ENCODE measurements at regions not wholly inside any gene's neighbourhood (a gene's known extent, or its start where the extent isn't known, plus 50 kb on each side); places are given as distances from the start of the nearest gene placed in this dataset.

- no peak for FAIRE-seq
Observed at GRCh38 chr11:42054351-42054900, 595.0 kb upstream of the LRRC4C start.

DNA sequence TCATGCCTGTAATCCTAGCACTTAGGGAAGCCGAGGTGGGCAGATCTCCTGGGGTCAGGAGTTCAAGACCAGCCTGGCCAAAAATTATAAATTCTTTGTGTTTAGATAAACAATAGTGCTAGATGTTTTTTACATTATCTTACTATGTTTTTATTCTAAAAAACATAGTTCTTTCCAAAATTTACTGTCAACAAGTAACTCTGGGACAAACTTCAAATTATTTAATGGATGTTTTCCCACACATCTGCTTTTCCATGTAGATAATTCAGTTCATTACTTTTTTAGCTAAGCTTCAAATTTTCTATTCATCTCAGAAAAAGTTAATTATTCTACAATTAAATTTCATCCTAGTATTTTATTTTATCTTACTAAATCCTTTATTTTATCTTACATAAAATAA is 596.2 kb upstream of the LRRC4C start:
- FAIRE-seq: no peak

DNA sequence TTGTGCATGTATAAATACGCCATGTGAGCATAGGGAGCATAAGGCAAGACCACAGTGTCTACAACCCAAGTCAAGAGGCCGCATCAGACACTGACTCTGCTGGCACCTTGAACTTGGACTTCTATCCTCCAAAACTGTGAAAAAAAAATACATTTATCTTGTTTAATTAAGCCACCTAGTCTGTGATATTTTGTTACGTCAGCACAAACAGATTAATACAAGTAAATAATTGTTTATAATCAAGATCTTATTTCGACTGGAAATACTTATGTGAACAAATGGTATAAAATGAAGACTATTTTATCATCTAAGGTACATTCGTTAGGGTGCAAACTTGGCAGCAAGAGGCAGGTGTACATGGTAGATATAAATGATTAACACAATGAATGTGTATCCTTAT is 599.3 kb upstream of the LRRC4C start:
- FAIRE-seq: no peak

DNA sequence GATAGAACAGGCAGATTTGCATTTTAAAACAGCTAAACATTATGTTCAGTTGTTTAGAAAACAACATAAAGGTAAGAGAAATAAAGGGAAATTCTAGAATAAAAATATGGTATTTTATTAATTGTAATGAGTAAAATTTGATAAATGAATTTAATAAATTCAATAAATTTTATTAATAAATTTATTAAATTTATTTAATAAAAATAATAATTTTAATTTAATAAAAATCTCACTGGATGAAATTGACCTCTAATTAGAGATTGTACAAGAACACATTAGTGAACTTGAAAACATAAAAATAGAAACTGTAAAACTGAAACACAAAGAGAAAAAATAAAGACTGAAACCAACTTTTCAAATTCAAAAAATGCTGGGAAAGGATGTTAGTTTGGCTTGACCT is 605.7 kb upstream of the LRRC4C start:
- peak; percentile 58 for FAIRE-seq

DNA sequence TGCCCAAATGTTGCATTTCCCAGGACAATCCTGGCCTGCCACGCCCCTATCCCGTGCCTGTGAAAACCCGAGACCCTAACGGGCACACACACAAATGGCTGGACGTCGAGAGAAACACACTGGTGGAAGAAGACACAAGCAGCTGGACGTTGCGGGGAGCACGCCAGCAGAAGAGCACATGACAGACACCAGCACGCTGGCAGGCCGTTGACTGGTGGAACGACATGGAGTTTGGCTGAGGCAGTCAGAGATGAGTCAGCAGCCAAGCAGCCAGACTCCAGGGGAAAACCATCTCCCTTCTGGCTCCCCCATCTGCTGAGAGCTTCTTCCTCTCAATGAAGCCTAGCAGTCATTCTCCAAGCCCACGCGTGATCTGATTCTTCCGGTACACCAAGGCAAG is 606.7 kb upstream of the LRRC4C start:
- FAIRE-seq: no peak

DNA sequence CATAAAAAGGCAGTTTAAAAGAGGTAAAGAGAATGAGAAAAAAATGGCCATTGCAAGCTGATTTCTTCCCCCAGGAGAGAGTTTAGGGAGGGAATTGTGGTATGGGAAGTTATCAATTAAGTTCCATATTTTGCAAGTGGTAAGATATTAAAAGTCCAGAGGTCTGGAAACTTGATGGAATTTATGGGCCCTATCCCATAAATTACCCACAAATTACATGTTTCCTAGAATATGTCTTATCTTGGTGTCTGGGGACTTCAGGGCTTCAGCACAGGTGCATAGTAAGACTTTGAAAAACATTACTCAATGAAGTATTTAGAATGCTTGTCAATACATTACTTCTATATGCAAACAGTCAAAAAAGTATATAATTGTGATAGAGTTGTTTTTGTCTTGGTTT is 614.9 kb upstream of the LRRC4C start:
- FAIRE-seq: no peak

- no peak for FAIRE-seq
Observed at GRCh38 chr11:42075180-42075579, 615.7 kb upstream of the LRRC4C start.

- FAIRE-seq: no peak
Observed at GRCh38 chr11:42077794-42078193, 618.3 kb upstream of the LRRC4C start.

DNA sequence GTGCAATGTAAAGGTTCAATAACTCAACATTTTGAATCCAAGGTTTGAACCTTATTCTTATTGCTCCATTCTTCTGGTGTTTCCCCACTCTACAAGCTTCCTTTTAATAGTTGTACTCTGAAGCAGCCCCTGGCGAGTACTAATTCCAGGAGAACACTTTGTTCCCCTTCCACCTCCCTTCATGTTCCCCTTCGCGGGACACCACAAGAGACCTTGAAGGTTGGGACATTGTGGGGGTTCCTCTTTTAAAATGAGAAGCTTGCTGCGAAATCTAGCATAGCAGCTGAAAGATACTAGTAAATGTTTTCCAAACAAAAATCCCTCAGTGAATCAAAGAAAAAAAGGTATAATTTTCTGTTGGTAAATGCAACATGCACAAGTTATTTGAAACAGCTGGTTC is 626.3 kb upstream of the LRRC4C start:
- no peak for FAIRE-seq

GRCh38 chr11:42093541-42093940 is 634.1 kb upstream of the LRRC4C start:
- no peak for FAIRE-seq

GRCh38 chr11:42098075-42098474 is 638.6 kb upstream of the LRRC4C start:
- FAIRE-seq: no peak

DNA sequence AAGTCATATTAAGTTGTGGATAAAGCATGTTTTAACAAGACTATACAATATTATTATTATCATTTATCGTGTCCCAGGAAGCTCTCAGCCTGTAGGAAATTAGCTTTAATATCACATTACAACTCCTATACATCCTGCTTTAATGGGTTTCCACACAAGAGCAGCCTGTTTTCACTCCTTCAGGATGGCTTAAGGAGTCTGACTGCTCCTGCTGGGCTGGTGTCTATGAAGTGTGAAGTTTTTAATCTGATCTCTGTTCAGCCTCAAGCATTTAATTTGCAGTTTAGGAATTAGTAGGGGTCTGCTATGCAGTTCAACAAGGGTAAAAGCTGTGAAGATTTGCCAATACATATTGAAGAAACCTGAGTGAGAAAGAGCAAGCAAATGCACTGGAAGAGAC is 653.4 kb upstream of the LRRC4C start:
- FAIRE-seq: no peak

DNA sequence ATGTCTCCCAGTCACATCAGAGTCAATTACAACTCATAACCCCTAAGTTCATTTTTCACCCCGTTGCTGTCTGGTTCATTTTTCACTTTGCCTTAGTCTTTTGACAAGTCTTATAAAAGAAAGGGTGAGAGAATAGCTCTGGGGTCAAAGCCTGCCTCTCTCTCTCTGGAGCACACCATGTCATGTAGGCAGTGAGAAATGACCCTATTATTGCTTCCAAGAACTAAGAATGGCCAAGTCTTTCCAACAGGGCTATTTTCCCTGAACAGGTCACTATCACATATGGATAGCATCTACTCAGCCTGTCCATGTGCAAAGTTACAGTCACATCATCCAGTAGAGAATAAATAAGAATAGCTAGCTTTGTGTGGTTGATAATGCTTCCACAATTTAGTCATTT is 655.5 kb upstream of the LRRC4C start:
- no peak for FAIRE-seq

GRCh38 chr11:42138454-42138853 is 679.0 kb upstream of the LRRC4C start:
- no peak for FAIRE-seq

DNA sequence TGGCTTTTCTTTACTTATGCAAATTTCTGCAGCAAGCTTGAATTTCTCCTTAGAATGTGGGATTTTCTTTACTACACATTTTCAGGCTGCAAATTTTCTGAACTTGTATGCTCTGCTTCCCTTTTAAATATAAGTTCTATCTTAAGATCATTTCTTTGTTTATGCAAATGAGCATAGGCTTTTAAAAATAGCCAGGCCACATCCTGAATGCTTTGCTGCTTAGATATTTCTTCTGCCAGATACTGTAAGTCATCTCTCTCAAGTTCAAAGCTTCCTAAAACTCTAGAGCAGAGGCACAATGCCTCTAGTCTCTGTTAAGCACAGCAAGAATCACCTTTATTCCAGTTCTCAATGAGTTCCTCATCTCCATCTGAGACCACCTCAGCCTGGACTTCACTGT is 685.9 kb upstream of the LRRC4C start:
- FAIRE-seq: no peak

DNA sequence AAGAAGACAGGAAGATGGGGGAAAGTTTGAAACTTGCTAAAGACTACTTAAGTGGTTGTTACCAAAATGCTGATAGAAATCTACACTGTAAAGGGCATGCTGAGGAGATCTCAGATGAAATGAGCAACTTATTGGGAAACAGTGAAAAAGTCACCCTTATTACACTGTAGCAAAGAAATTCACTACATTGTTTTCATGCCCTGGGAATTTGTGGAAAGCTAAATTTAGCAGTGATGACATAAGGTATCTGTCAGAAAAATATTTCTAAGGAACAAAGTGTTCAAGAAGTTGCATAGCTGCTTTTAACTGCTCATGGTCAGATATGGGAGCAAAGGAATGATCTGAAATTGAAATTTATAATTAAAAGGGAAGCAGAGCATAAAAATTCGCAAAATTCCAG is 702.4 kb upstream of the LRRC4C start:
- FAIRE-seq: no peak

- FAIRE-seq: no peak
Observed at GRCh38 chr11:42169191-42169590, 709.7 kb upstream of the LRRC4C start.

DNA sequence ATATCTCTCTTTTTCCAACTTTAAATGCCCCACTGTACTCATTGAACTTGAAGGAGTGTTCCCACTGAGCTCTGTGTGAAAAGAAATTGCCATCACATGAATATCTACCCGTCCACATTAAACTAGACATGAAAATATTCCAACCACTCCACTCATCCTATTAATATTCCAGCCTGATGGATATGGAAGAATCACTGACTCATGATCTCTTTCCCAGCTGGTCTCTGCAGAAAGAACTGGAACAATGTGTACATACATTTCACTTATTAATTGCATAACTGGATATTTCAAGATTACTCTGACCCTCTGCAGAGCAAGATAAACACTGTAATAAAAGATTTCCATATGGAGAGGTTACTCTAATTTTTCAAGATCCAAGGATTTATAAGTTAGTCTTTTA is 711.1 kb upstream of the LRRC4C start:
- FAIRE-seq: no peak

GRCh38 chr11:42171046-42171445 is 711.6 kb upstream of the LRRC4C start:
- no peak for FAIRE-seq

GRCh38 chr11:42172441-42172840 is 713.0 kb upstream of the LRRC4C start:
- no peak for FAIRE-seq

DNA sequence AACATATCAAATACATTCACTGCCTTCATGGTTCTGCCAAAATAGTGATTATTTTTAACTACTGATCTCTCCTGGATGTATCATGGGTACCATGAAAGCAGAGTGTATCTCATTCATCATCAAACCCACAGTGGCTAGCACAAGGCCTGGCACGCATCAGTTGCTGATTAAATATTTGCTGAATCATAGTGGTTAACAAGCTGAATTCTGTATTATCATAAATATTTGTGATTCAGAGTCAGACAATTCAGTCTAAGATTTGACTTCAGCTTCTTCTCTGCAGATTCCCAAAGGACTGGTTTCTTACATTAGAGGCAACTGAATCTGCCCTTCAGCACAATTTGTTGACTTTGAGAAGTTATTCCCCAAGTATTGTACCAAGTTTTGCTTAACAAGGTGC is 715.8 kb upstream of the LRRC4C start:
- no peak for FAIRE-seq

DNA sequence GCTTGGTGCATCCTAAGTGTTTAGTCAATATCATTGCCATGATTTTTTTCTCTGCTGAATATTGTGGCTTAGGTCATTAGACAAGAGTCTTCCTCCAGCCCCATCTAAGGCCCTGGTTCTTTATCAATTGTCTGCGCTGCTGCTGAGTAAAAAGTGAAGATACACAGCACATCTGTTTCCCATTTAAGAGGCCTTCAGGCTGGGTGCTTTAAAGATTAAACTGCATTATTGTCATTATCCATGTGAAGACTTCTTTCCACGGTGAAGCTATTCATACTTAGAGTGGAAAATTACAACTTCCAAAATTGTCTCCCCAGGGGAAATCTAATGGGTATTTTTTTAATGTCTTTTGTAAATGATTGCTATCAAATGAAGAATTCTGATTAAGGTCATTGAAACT is 719.8 kb upstream of the LRRC4C start:
- FAIRE-seq: no peak

- FAIRE-seq: no peak
Observed at GRCh38 chr11:42195289-42196013, 736.0 kb upstream of the LRRC4C start.

DNA sequence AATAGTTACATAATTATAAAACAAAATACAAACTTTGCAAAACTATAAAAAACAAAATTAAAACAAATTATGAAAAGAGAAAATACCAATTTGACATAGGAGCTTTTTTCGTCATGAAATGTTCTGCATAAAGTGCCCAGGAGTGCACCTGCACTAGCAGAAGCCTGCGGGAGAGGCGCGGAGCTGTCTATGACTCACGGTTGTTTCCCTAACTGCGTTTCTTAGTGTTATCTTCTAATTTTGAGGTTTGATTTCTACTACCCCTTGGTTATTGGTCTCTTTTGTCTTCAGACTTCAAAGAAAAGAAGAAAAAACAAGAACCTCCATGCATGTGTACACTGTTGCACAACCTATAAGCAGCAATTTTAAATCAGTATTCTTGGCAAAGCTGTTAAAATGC is 740.9 kb upstream of the LRRC4C start:
- FAIRE-seq: no peak

GRCh38 chr11:42201603-42202148 is 742.2 kb upstream of the LRRC4C start:
- no peak for FAIRE-seq
